Gastrocnemius medialis (tissue), 4 donors: ENCODE measurements at regions not wholly inside any gene's neighbourhood (a gene's known extent, or its start where the extent isn't known, plus 50 kb on each side); places are given as distances from the start of the nearest gene placed in this dataset.

Source experiments
- ATAC-seq, 2 donors: fragments of 150-250 bp; one replicate each; pipeline ENCODE4 v1.9.1; 2016
- DNase-seq, 2 donors: peaks; one replicate each; pipeline ENCODE4 v3.0.0-alpha.2; 2019
- H3K27ac ChIP-seq, 4 donors: fragments of 200-600 bp; sonication (generic); 1 replicate in 1 of 4; 2 replicates in 3 of 4; pipeline ENCODE4 v1.5.1; 2016 to 2018; ENCODE audit warnings: mild to moderate bottlenecking in 2 of 4, moderate library complexity in 1 of 4
- H3K27me3 ChIP-seq, 3 donors: fragments of 200-600 bp; sonication (generic) in 2 of 3; 1 replicate in 1 of 3; 2 replicates in 2 of 3; pipeline versions ENCODE4 v1.5.1 to v1.6.0; 2016 to 2019; ENCODE audit warnings: mild to moderate bottlenecking in 1 of 3, moderate library complexity in 1 of 3
- H3K36me3 ChIP-seq, 2 donors: fragments of 200-600 bp; sonication (generic) in 1 of 2; one replicate each; pipeline ENCODE4 v1.5.1; 2017 to 2018
- H3K4me1 ChIP-seq, 2 donors: fragments of 200-600 bp; sonication (generic) in 1 of 2; one replicate each; pipeline ENCODE4 v1.5.1; 2016 to 2017; ENCODE audit warnings: mild to moderate bottlenecking in 2 of 2
- H3K4me3 ChIP-seq, 4 donors: fragments of 200-600 bp; sonication (generic) in 3 of 4; 1 replicate in 1 of 4; 2 replicates in 3 of 4; pipeline ENCODE4 v1.5.1; 2016 to 2019; ENCODE audit warnings: mild to moderate bottlenecking in 2 of 4
- H3K9me3 ChIP-seq, 3 donors: fragments of 200-600 bp; sonication (generic) in 2 of 3; 1 replicate in 1 of 3; 2 replicates in 2 of 3; pipeline ENCODE4 v1.5.1; 2016 to 2019
- CTCF ChIP-seq, 5 experiments: fragments of 450-650 bp in 3 of 5; fragments of 200-600 bp in 2 of 5; sonication (generic) in 2 of 5; IDR thresholded peaks in 4 of 5; conservative IDR thresholded peaks in 1 of 5; 1 replicate in 4 of 5; 2 replicates in 1 of 5; pipeline ENCODE4 v1.5.1; 2016 to 2019; ENCODE audit warnings: antibody characterized with exemption in 5 of 5, mild to moderate bottlenecking in 3 of 5, moderate library complexity in 3 of 5
- POLR2A ChIP-seq, 2 donors: fragments of 450-650 bp; IDR thresholded peaks; one replicate each; pipeline ENCODE4 v1.6.1; 2017; ENCODE audit warnings: antibody characterized with exemption in 2 of 2, mild to moderate bottlenecking in 2 of 2, moderate library complexity in 2 of 2
- in situ Hi-C, 4 donors: fragments of 200-750 bp; cut with MboI; loops; one replicate each; pipeline versions ENCODE4 v1.15.0 to v1.8.0; 2017; ENCODE audit warnings: low sequenced_read_pairs in 4 of 4
- intact Hi-C: fragments of 100-400 bp; cut with DNase I; formaldehyde crosslinking; loops from one replicate; pipeline ENCODE4 v1.15.1; 2023; ENCODE audit warnings: low total_unique reads

DNA sequence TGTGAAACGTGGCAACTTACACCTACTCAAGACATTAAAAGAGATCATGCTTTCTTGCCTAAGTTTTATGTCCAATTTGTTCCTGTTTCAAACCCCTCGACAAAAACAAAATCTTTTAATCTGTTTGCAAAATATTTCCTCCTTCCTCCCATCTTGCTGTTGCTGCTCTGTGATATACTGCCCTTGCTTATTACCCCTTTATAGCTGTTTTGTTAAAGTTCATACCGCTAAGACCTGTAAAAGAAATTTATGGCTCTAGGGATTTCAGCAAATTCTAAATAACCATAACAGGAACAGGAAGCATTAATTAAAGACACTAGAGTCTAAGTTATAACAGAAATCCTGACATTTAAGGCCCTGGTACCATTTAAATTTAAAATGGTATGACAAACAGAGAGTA is 1268.2 kb upstream of the PIK3C3 start:
- no peak overlapping the region for H3K4me3 ChIP-seq
- no peak for TF ChIP-seq CTCF (IDR thresholded peaks at IDR 0.05 in 4 of 5, conservative IDR thresholded peaks at IDR 0.05 in 1 of 5)
- TF ChIP-seq POLR2A (IDR thresholded peaks at IDR 0.05): no peak
- no peaks in the 10 kb centered on the region for H3K9me3 ChIP-seq
- ATAC-seq (no peak), DNase-seq (no peak)
- no peaks in the 10 kb centered on the region for H3K27me3 ChIP-seq
- no peaks in the 10 kb centered on the region for H3K36me3 ChIP-seq
- intact Hi-C loops: no loop called here
- in situ Hi-C loops: no loop called here
- no peak overlapping the region for H3K27ac ChIP-seq
- no peaks in the 10 kb centered on the region for H3K4me1 ChIP-seq

GRCh38 chr18:40685219-40685618 is 1269.8 kb upstream of the PIK3C3 start:
- H3K36me3 ChIP-seq: no peaks in the 10 kb centered on the region
- no peaks in the 10 kb centered on the region for H3K9me3 ChIP-seq
- no peak overlapping the region for H3K27ac ChIP-seq
- no peak overlapping the region for H3K4me3 ChIP-seq
- no peaks in the 10 kb centered on the region for H3K4me1 ChIP-seq
- no peaks in the 10 kb centered on the region for H3K27me3 ChIP-seq
- no peak for DNase-seq
- no peak for ATAC-seq
- TF ChIP-seq POLR2A (IDR thresholded peaks at IDR 0.05) (no peak), CTCF (IDR thresholded peaks at IDR 0.05 in 4 of 5, conservative IDR thresholded peaks at IDR 0.05 in 1 of 5) (no peak)
- intact Hi-C loops: no loop called here
- in situ Hi-C loops: no loop called here

DNA sequence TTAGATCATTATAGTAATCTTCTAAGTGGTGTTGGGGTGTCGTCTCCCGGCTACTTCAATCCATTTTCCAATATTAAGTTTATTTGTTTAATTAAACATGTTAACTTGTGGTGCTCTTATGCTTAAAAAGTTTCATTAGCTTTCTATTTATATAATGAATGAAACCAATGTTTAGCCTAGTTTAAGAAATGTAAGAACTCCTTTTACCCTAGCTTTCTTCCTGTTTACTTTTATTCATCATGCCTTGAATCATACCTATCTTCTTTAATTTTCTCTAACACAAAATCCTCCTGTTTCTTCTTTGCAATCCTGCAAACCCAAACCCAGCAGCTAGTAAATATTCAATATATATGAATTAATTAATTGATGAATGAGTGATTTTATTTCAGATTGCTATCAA is 1276.7 kb upstream of the PIK3C3 start:
- no peaks in the 10 kb centered on the region for H3K27me3 ChIP-seq
- TF ChIP-seq POLR2A (IDR thresholded peaks at IDR 0.05) (no peak), CTCF (IDR thresholded peaks at IDR 0.05 in 4 of 5, conservative IDR thresholded peaks at IDR 0.05 in 1 of 5) (no peak)
- in situ Hi-C loops: no loop called here
- intact Hi-C loops: no loop called here
- H3K36me3 ChIP-seq: no peaks in the 10 kb centered on the region
- H3K9me3 ChIP-seq: no peaks in the 10 kb centered on the region
- no peak overlapping the region for H3K27ac ChIP-seq
- no peak overlapping the region for H3K4me3 ChIP-seq
- ATAC-seq (no peak), DNase-seq (no peak)
- no peaks in the 10 kb centered on the region for H3K4me1 ChIP-seq

DNA sequence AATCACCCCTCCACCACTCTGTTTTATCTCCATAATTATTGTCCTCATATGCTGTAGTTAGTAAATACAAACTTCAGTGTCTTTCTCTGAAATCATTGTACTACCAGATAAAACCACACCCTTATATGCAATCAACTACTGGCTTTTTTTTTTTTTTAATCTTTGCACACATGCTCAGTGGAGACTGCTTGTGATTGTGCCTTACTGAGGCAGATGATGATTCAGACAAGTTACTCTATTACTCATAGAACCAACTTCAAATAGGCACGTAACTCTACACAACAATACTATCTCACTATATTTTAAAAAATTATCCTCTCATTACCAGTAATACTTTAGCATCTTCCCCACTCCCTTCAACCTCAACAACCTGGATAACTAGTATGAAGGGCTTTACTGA is 1278.4 kb upstream of the PIK3C3 start:
- intact Hi-C loops: no loop called here
- DNase-seq (no peak), ATAC-seq (no peak)
- no peaks in the 10 kb centered on the region for H3K36me3 ChIP-seq
- in situ Hi-C loops: no loop called here
- no peaks in the 10 kb centered on the region for H3K27me3 ChIP-seq
- H3K4me3 ChIP-seq: no peak overlapping the region
- H3K4me1 ChIP-seq: no peaks in the 10 kb centered on the region
- H3K27ac ChIP-seq: no peak overlapping the region
- TF ChIP-seq CTCF (IDR thresholded peaks at IDR 0.05 in 4 of 5, conservative IDR thresholded peaks at IDR 0.05 in 1 of 5) (no peak), POLR2A (IDR thresholded peaks at IDR 0.05) (no peak)
- no peaks in the 10 kb centered on the region for H3K9me3 ChIP-seq

DNA sequence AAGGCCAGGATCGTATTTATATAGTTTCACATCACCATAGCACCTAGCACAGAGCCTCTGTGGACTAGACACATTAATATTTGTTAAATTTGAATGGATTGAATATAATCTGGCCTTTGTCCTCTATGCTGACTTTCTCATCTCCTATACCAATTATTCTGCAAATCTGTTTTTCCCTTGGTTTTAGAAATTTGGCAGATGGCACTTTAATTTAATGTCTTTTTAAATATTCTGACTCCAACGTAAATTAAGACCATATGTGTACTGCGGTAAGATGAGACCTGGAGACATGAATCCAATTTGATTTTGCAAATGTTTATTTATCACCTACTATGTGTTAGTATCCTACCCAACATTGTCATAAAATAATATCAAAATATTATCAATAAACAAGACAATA is 1281.9 kb upstream of the PIK3C3 start:
- intact Hi-C loops (no loop called here), in situ Hi-C loops (no loop called here)
- TF ChIP-seq POLR2A (IDR thresholded peaks at IDR 0.05): no peak
- no peak for TF ChIP-seq CTCF (IDR thresholded peaks at IDR 0.05 in 4 of 5, conservative IDR thresholded peaks at IDR 0.05 in 1 of 5)
- Histone ChIP-seq H3K27ac (no peak overlapping the region), H3K27me3 (no peaks in the 10 kb centered on the region), H3K4me1 (no peaks in the 10 kb centered on the region), H3K9me3 (no peaks in the 10 kb centered on the region), H3K36me3 (no peaks in the 10 kb centered on the region), H3K4me3 (no peak overlapping the region)
- ATAC-seq: no peak
- DNase-seq: no peak
